Endodermal cell (in vitro differentiated cells): ENCODE measurements at regions not wholly inside any gene's neighbourhood (a gene's known extent, or its start where the extent isn't known, plus 50 kb on each side); places are given as distances from the start of the nearest gene placed in this dataset.

Experiments used
- DNase-seq: peaks from one replicate; pipeline ENCODE4 v3.0.0-alpha.2; 2017
- H3K27ac ChIP-seq: 2 replicates; pipeline ENCODE4 v1.5.1; 2013; ENCODE audit warnings: mild to moderate bottlenecking, low read depth, low read length, moderate library complexity
- H3K27me3 ChIP-seq: 2 replicates; pipeline ENCODE4 v1.6.1; 2013; ENCODE audit warnings: mild to moderate bottlenecking, low read length, moderate library complexity; ENCODE audit not compliant: insufficient read depth, control insufficient read depth, poor library complexity, severe bottlenecking
- H3K36me3 ChIP-seq: 2 replicates; pipeline ENCODE4 v1.7.0; 2013; ENCODE audit warnings: mild to moderate bottlenecking, low read length, moderate library complexity; ENCODE audit not compliant: control insufficient read depth, insufficient read depth
- H3K4me1 ChIP-seq: one replicate; pipeline ENCODE4 v1.7.0; 2013; ENCODE audit warnings: low read length; ENCODE audit not compliant: control insufficient read depth, insufficient read depth
- H3K4me3 ChIP-seq: 2 replicates; pipeline ENCODE4 v1.5.1; 2013; ENCODE audit warnings: mild to moderate bottlenecking, low read length, moderate library complexity
- H3K9ac ChIP-seq: 2 replicates; pipeline ENCODE4 v1.6.1; 2013; ENCODE audit warnings: mild to moderate bottlenecking, low read length, moderate library complexity; ENCODE audit not compliant: poor library complexity, severe bottlenecking; ENCODE audit errors: extremely low read depth
- H3K9me3 ChIP-seq: 2 replicates; pipeline ENCODE4 v1.6.1; 2013; ENCODE audit warnings: mild to moderate bottlenecking, low read length, moderate library complexity; ENCODE audit not compliant: control insufficient read depth
- H3K27ac Mint-ChIP-seq: 2 replicates; pipeline ENCODE4 v1.8.0; 2020; ENCODE audit warnings: mixed read lengths
- H3K27me3 Mint-ChIP-seq: 2 replicates; pipeline ENCODE4 v1.8.0; 2021; ENCODE audit warnings: mild to moderate bottlenecking, mixed read lengths; ENCODE audit not compliant: insufficient read depth
- H3K36me3 Mint-ChIP-seq: 2 replicates; pipeline ENCODE4 v1.8.0; 2020; ENCODE audit warnings: low read depth, mixed read lengths
- H3K4me1 Mint-ChIP-seq: 2 replicates; pipeline ENCODE4 v1.8.0; 2020; ENCODE audit warnings: mixed read lengths
- H3K4me3 Mint-ChIP-seq: 2 replicates; pipeline ENCODE4 v1.8.0; 2020; ENCODE audit warnings: mild to moderate bottlenecking, moderate library complexity, mixed read lengths
- H3K9me3 Mint-ChIP-seq: 2 replicates; pipeline ENCODE4 v1.8.0; 2020; ENCODE audit warnings: mild to moderate bottlenecking, mixed read lengths
- CTCF ChIP-seq: fragments of 200-600 bp; sonication (generic); conservative IDR thresholded peaks from 2 replicates; pipeline ENCODE4 v1.5.0; 2021; ENCODE audit warnings: antibody characterized with exemption, mild to moderate bottlenecking
- whole genome bisulfite sequencing, 2 experiments: methylation state at CpG; one replicate each; pipeline versions ENCODE4 v1.1.5 to v1.1.7; 2013; ENCODE audit warnings: missing lambda C conversion rate in 2 of 2, mixed read lengths in 1 of 2; ENCODE audit not compliant: insufficient coverage in 1 of 2, insufficient read length in 1 of 2; 5-methylcytosine and 5-hydroxymethylcytosine counted together

GRCh38 chr3:4044619-4045018, 245.4 kb downstream of the LRRN1 start:
- no peak overlapping the region for H3K4me3 ChIP-seq
- no peak overlapping the region for H3K4me3 Mint-ChIP-seq
- H3K27ac Mint-ChIP-seq, result no peak overlapping the region
- no peaks in the 10 kb centered on the region for H3K36me3 Mint-ChIP-seq
- peaks cover under 1% of the 10 kb centered on the region for H3K9me3 ChIP-seq
- H3K9me3 Mint-ChIP-seq, result no peaks in the 10 kb centered on the region
- no peaks in the 10 kb centered on the region for H3K4me1 ChIP-seq
- DNase-seq, result no peak
- peaks cover 13% of the 10 kb centered on the region for H3K4me1 Mint-ChIP-seq
- TF ChIP-seq CTCF, result no peak
- no peaks in the 10 kb centered on the region for H3K36me3 ChIP-seq
- H3K27me3 ChIP-seq, result no peaks in the 10 kb centered on the region
- H3K9ac ChIP-seq, result no peak overlapping the region
- H3K27me3 Mint-ChIP-seq, result no peaks in the 10 kb centered on the region
- 100% methylated on average over 2 of the region's 2 CpGs; no CpG with 5 or more reads in 1 of the 2 experiments for WGBS, 2 experiments
- H3K27ac ChIP-seq, result no peak overlapping the region

- Histone ChIP-seq H3K4me1 (no peaks in the 10 kb centered on the region), H3K36me3 (no peaks in the 10 kb centered on the region), H3K9me3 (peaks cover 6% of the 10 kb centered on the region), H3K4me3 (no peak overlapping the region), H3K9ac (no peak overlapping the region), H3K27ac (no peak overlapping the region), H3K27me3 (no peaks in the 10 kb centered on the region)
- no peak for DNase-seq
- peaks cover 13% of the 10 kb centered on the region for H3K4me1 Mint-ChIP-seq
- no peaks in the 10 kb centered on the region for H3K27me3 Mint-ChIP-seq
- WGBS, 2 experiments, result 87 to 100% methylated on average over 1 of the region's 1 CpG
- no peak for TF ChIP-seq CTCF
- no peaks in the 10 kb centered on the region for H3K36me3 Mint-ChIP-seq
- H3K27ac Mint-ChIP-seq, result no peak overlapping the region
- H3K9me3 Mint-ChIP-seq, result no peaks in the 10 kb centered on the region
- H3K4me3 Mint-ChIP-seq, result no peak overlapping the region
Measured at GRCh38 chr3:4045756-4046155, 246.5 kb downstream of the LRRN1 start.

GRCh38 chr3:4047366-4047765, 248.1 kb downstream of the LRRN1 start:
- H3K36me3 ChIP-seq, result no peaks in the 10 kb centered on the region
- H3K27me3 ChIP-seq, result no peaks in the 10 kb centered on the region
- H3K9me3 Mint-ChIP-seq, result no peaks in the 10 kb centered on the region
- H3K9ac ChIP-seq, result no peak overlapping the region
- no peak for TF ChIP-seq CTCF
- no peaks in the 10 kb centered on the region for H3K27me3 Mint-ChIP-seq
- no peak overlapping the region for H3K27ac ChIP-seq
- H3K4me3 ChIP-seq, result no peak overlapping the region
- no peaks in the 10 kb centered on the region for H3K36me3 Mint-ChIP-seq
- DNase-seq, result no peak
- H3K9me3 ChIP-seq, result peaks cover 6% of the 10 kb centered on the region
- peaks cover 13% of the 10 kb centered on the region for H3K4me1 Mint-ChIP-seq
- 93 to 100% methylated on average over 1 of the region's 1 CpG for WGBS, 2 experiments
- no peak overlapping the region for H3K4me3 Mint-ChIP-seq
- no peaks in the 10 kb centered on the region for H3K4me1 ChIP-seq
- H3K27ac Mint-ChIP-seq, result no peak overlapping the region
